GOT3 (cell line): ENCODE measurements at regions not wholly inside any gene's neighbourhood (a gene's known extent, or its start where the extent isn't known, plus 50 kb on each side); places are given as distances from the start of the nearest gene placed in this dataset.

Source experiments
- DNase-seq: peaks from one replicate; lab custom pipeline; 2025; ENCODE audit warnings: mixed read lengths; lab: John Stamatoyannopoulos, UW

GRCh38 chr16:73255031-73255430, 207.1 kb upstream of the ZFHX3 start:
- no peak for DNase-seq

DNA sequence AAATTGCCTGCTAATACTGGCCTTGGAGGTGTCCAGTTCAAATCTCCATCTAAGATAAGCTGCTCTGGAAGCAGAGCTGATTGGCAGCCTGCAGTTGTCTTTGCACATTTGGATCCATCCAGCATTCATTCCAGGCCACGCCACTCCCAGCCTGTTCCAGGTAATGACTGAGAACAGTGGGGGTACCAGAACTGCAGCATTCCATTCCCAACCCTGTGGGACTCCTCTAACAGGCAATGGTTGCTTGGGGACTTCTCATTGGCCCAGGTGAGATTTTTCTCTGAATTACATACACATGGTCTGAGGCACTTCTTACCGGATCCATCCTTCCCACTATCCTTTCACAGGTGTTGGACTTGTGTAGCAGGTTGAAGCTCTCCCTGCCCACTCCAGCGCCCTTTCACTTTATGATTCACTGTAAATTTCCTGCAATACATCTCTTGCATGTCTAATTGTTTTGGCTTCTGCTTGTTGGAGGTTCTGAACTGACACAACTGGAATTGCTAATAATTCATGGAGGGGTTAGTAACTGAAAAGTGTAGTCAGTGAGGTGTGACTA, 206.1 kb upstream of the ZFHX3 start:
- no peak for DNase-seq

- DNase-seq, result no peak
Measured at GRCh38 chr16:73252446-73252845, 204.5 kb upstream of the ZFHX3 start.

GRCh38 chr16:73251608-73252007, 203.7 kb upstream of the ZFHX3 start:
- DNase-seq, result no peak

GRCh38 chr16:73248316-73248715, 200.4 kb upstream of the ZFHX3 start:
- DNase-seq, result no peak

GRCh38 chr16:73240920-73241319, 193.0 kb upstream of the ZFHX3 start:
- no peak for DNase-seq

GRCh38 chr16:73237601-73238000, 189.7 kb upstream of the ZFHX3 start:
- no peak for DNase-seq

GRCh38 chr16:73234496-73234895, 186.6 kb upstream of the ZFHX3 start:
- no peak for DNase-seq

- no peak for DNase-seq
Measured at GRCh38 chr16:73233846-73234424, 186.0 kb upstream of the ZFHX3 start.

- no peak for DNase-seq
Measured at GRCh38 chr16:73233329-73233765, 185.4 kb upstream of the ZFHX3 start.

GRCh38 chr16:73232555-73233328, 184.8 kb upstream of the ZFHX3 start:
- DNase-seq, result no peak

DNA sequence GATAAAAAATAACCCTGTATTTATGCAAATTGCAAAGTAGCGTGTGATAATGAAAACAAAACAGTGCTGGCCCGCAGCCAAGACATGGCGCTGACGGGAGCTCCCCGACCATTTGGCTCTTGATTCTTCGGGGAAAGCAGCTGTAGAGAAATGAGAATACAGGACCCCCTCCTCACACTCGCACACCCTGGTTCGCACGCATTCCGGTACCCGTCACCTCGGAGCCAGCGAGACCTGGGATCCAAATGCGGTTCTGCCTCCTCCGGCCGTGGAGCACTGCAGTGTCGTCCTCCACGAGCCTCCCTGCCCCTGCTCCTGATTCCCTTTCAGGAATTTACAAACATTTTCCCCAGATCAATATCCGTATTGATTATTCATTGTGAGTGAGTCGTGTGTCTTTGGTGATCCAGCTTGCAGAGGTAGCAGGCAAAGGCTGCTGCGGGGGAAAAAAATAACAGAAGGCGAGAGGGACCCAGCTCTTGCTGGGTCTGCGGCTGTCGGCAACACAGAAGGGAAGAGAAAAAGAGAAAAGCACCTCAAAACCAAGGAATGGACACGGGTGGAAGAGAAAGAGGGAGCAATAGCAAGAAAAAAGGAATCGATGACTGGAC, 184.1 kb upstream of the ZFHX3 start:
- no peak for DNase-seq

DNA sequence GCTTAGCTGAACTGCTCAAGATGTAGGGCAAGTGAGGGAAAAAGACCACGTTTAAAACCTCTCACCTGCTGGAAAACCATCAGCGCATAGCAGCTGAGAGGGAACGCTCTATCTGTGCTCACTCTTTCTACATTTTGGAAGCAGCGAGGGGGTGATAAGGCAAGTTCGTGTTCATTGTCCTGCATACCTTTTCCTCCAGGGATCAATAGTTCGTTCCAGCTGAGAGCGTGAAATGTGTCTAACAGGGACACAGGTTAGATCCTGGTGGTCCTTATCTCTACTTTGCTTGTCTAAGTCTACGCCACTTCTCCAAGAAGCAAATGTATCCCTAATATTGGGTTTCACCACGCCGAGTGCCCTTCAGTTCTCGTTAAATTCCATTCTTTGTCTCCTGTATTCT, 183.5 kb upstream of the ZFHX3 start:
- no peak for DNase-seq

DNA sequence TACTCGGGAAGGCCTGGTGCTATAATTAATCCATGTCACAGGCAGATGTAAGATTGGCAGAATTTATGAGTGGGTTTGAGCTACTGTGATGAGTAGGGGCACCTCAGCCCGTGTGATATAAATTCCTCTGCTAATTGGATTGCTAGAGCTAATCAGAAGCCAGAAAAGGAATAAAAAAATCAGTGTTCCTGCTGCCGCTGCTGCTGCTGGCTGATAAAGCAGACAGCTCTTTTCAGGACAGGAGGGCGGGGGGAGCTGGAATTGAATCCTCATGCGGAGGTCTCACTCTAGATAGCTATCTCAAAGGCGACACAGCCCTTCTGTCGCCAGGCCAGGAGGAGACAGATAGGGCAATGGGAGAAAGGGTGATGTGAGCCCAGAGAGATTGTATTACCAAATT, 182.7 kb upstream of the ZFHX3 start:
- no peak for DNase-seq

DNA sequence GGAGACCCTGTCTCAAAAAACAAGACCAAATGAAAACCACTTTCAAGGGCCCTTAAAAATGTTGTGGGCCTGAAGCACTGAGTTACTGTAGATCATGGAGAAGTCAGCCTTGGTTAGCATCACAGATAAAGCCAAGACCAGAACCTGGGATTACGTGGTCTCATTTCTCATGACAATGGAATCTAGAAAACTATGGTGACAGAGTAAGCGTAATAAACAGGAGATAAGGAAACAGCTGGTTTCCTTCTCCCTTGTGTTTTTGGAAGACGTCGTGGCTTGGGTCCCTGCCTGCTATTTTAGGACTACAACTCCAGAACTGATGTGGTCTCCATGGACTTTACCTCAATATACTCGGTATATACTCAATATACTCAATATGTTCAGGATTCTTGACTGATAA, 180.7 kb upstream of the ZFHX3 start:
- no peak for DNase-seq

GRCh38 chr16:73226675-73227074, 178.7 kb upstream of the ZFHX3 start:
- DNase-seq, result no peak

DNA sequence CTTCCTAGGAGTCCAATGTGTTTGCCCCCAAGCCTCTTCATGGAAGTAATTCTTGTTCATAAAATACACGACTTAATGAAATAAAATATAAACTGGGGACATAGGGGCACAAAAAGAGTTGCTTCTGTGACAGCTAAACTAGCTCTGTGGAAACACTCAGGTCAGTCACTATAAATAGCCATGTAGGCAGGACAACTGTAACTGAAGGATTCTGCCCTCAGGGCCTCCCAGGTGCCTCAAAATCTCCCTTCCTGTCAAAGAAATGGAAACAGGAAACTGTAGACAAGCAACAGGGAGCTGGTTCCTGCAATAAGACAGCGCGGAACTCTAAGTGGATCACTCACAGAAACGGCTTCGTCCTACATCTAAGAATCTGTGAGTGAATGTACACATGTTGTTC, 178.1 kb upstream of the ZFHX3 start:
- no peak for DNase-seq

DNA sequence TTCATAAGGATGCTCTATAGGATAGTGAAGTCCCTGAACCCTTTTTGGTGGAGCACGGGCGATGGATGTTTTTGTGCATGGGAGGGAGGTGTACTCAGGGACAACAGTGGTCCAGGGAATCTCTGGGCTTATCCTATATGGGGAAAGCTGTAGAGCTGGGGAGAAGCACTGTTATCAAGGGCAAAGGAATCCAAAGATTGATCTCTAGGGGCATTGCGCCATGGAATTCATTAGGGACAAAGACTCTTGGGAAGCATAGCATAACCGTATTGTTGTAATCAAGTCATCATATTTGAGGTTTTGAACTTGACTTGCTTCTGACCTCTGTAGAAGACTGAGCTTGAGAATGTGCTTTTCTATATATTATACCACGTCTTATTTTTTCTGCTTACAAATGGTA, 172.9 kb upstream of the ZFHX3 start:
- no peak for DNase-seq

DNA sequence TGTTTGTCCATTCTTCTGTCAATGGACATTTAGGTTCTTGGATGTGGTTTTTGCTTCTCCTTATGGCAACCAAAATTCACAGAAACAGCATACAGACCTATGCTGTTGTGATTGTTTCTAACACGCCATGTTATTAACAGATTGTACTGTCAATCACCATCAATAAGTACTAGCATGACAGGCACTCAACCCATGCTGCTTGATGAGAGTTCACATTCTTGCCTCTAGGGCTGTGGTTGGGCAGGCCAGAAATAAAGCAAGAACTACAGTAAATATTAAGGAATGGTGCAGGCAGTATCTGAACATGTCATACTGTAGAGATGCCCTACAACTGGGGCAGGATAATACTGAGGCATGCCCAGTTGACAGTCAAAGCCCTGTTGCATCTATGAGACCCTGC, 171.2 kb upstream of the ZFHX3 start:
- no peak for DNase-seq

- no peak for DNase-seq
Measured at GRCh38 chr16:73217654-73218053, 169.7 kb upstream of the ZFHX3 start.

DNA sequence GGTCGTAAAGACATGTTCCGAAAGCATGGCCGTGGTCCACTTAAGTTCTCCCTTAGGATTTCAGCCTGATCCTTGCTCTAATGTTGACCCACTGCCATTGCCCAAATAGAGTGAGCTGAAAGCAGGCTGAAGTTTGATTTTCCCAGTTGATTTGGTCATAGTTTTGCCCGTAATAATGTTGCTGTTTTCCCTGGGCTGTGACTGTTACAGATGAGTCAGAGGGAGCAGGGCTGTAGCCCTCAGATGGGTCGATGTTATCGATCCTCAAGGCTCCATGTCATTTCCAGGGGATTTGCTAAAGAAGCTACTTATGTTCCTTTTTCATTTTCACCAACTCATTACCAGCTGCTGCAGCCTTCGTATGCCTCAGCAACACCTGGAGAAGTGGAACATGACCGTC, 169.0 kb upstream of the ZFHX3 start:
- DNase-seq, result no peak

DNA sequence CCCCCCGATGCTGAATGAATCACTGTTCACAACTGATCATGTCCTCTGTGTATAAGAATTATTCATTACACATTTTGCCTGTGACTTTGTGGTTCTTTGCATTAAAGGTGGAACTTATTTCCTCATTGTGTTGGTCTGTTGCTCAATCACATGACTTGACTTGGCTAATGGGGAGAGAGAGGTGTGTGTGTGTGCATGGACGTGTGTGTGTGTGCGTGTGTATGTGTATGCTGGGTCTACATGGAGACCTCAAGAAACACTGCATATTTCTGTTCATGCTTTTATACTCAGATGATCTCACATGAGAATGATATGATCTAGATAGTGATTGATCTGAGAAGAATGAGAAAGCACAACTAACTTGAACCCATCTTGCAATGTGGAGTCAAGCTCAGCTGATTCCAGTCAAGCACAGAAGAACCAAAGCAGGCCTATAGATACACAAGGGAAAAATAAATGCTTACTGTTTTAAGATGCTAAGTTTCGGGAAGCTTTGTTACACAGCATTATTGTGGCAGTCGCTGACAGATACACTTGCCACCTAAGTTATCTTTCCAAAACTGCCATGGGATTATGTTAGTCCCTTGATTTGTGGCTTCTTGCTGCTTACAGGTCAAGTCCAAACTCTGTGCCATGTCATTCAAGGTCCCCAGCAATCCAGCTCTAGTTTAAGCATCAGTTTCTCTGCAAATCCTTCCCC, 167.9 kb upstream of the ZFHX3 start:
- DNase-seq, result no peak
